ENCODE measurements at regions not wholly inside any gene's neighbourhood (a gene's known extent, or its start where the extent isn't known, plus 50 kb on each side); places are given as distances from the start of the nearest gene placed in this dataset.

DNA sequence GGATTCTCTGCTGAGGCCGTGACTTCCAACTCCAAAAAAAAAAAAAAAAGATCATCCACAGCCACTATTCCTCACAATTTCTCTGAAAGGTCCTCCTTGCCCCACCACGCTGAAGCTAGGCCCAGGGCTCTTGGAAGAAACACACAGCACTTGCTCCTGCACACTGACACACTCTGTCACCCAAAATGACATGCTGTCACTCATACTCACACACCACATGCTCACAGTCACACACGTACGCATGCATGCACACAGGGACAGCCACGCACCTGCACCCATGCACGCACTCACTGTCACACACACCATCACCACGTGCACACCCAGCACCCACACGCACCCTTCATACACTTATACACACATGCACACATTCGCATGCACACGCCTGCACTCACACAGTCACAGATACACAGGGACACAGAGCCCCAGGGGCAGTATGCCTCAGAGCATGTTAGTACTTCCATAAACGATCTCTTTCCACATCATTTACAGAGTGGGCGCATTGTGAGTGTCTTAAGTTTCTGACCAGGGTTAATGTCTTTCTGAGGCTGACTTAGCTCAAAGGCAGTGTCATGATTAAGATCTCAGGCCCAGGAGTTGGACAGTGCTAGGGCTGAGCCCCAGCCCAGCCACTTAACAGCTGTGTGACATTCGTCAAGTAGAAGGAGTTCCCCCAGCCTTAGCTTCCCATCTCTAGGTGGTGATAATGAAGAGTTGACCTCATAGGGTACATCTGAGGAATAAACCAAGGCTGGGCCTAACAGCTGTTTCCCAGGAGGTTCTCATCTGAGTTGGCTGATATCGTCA lies 93.4 kb downstream of the GLI2 start:
- DNase-seq (ENCODE audit: low spot score): no peak

DNA sequence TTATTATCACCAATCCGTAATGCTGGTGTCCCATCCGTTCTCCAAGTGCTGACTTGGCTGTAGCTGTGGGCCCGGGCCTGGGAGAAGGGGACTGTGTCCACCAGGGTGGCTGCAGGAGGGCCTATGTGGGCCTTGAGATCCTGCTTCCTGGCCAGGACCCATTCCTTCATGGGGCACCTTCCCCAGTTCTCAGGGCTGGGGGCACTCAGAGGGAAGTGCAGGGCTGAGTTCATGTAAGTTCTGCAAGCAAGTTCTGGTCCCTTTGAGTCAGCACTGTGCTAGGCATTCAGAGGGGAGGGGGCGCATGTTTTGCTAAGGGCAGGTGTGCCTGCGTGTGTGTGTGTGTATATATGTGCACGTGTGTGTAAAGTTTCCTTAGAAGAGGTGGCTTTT lies 94.0 kb downstream of the GLI2 start:
- DNase-seq (ENCODE audit: low spot score): no peak

DNA sequence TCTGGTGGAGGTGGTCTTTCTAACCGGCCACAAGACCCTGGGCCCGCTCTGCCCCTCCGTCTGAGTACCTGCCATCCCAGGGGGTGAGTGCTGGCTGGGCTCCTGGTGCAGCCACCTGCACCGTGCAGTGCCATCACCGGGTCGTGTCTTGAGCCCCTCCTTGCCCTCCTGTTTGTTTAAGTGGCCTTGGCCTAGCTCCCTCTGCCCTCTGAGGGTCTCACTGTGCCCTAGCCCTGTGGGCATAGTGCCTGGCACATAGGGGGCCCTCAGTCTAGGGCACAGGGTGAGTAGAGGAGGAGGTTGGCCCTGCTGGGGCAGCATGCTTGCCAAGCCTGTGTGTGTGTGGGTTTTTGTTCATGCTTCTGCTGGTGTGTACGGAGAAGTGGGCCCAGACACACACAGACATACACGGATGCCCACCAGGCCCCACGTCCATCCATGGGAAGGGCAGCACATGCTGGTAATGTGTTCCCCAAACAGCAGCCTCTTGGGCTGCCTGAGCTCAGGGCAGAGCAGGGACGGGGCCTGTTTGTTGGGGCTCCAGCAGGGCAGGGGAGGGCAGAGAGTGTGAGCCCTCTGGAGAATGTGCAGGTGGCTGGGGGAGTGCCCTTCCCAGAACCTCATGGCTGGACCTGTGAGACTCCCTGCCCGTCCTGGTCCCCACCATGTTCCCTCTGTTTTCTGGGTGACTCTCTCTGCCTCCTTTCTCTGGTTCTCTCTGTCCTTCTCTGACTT lies 94.6 kb downstream of the GLI2 start:
- no peak for DNase-seq (ENCODE audit: low spot score)

DNA sequence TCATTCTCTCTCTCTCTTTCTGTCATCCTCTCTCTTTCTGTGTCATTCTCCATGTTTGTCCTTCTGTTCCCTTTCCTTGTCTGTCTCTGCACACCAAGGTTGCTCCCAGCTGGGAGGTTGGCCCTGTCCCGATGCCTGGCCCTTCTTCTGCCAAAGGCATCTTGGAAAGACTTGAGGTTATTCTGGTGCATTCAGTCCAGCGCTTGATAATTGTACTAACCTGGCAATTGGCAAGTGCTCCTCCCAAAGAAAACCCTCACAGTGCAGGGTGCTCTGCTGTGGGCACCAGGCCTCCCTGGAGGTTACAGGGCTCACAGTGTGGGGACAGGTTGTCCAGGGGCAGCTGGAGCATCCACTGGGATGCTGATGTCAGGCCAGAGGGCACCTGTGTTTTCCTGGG lies 95.4 kb downstream of the GLI2 start:
- no peak for DNase-seq (ENCODE audit: low spot score)

DNA sequence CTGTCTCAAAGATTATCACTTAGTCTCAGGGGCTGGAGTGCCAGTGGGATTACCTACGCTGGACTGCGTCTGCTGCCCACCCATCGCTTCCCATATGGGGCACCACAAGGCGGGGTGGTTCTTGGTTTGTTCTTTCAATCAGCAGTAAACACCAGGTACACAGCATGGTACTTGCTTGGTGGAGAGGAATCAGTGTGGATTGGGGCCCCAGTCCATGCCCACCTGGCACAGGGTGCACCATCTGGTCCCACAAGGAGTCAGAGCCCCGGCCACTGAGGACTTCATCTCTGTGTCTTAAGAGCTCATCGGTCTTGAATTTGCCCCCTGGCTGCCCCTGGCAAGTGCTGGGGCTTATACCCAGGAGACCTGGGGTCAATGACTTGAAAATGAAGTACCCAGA lies 96.2 kb downstream of the GLI2 start:
- no peak for DNase-seq (ENCODE audit: low spot score)

DNA sequence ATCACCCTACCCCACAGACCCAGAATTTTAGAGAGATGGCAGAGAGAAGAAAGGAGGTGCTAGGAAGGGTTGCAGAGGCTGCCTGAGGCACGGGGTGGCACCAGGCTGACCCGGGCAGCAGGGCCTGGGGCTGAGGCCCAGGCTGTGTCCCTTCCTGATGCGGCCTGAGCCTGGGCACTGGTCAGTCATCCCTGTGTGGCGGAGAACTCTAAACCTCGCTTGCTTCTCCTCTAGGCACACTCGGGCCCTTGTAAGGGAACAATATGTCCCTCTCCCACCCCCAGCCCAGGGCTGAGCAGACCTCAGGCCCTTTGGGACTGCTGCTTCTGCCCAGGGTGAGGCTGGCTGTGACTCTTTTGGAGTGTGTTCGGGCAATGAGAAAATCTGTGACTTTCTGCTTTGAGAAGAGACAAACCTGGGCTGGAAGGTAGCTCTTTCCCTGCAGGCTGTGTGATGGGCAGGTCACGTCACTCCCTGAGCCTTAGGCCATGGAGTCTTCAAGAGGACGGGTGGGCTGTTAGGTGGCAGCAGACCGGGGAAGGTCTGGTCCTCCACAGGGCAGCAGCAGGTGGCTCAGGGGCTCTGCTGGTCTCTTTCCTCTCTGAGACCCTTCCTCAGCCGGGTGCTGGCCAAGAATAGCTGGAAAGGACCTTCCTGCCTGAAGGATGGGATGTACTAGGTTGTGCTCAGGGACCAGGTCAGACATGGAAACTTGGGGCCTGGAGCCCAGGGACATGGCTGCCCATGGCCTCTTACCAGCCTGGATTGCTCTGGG lies 96.8 kb downstream of the GLI2 start:
- no peak for DNase-seq (ENCODE audit: low spot score)

DNA sequence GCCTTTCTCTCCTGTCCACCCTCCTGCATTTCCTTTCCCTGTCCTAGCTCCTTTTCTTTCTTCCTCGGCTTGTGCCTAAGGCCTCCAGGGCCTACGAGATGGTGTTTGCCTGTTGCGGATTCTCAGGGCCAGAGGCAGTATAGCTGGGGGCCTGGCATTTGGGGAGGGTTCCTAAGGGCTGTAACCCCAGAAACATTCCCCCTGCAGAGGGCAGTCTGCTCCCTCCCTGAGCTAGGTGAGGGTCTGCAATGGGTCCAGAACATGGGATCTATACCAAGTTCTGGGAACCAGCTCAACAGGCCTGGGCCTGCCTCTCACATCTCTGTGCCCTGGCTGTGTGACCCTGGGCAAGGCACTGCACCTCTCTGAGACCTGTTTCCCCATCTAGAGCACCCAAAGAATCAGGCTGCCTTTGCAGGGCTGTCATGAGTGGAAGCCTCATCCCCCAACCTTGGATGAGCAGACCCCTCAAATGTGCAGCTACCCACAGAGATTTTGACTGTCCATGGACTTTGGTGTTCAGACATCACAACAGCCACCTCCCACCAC lies 97.5 kb downstream of the GLI2 start:
- DNase-seq (ENCODE audit: low spot score): no peak

DNA sequence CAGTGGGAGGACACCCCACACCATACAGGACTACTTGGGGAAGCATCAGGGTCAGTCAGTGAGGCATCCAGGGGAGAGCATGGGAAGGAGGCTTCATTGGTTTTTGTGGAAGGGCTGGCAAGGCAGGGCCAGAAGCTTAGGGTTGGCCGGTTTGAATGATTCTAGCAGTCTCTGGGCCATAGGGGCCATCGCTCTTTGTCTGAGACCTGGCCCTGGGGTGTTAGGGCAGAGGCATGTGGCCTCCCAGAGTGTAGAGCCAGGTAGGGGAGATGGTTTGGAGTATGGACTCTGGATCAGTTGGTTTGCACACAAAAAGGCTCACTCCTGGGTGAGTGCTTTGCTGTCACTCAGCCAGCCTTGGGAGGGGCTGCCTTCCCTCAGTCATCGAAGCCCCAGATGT lies 98.5 kb downstream of the GLI2 start:
- DNase-seq (ENCODE audit: low spot score): no peak

DNA sequence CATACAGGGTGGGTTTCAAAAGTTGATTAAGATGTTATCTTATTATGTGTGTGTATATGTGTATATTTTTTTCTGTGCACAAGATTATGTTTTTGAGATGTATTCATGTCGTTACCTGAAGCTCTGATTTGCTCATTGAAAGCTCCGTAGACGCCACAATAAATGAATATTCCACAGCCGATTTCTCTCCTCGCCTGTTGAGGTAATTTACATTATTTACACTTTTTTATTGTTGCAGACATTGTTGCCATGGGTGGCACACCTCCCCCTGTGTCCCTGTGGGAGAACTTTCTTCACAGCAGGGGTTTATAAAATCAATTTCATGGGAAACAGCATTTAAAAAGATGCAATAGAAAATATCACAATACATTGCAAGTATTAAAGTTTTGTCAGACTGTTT lies 100.6 kb downstream of the GLI2 start:
- DNase-seq (ENCODE audit: low spot score): no peak

DNA sequence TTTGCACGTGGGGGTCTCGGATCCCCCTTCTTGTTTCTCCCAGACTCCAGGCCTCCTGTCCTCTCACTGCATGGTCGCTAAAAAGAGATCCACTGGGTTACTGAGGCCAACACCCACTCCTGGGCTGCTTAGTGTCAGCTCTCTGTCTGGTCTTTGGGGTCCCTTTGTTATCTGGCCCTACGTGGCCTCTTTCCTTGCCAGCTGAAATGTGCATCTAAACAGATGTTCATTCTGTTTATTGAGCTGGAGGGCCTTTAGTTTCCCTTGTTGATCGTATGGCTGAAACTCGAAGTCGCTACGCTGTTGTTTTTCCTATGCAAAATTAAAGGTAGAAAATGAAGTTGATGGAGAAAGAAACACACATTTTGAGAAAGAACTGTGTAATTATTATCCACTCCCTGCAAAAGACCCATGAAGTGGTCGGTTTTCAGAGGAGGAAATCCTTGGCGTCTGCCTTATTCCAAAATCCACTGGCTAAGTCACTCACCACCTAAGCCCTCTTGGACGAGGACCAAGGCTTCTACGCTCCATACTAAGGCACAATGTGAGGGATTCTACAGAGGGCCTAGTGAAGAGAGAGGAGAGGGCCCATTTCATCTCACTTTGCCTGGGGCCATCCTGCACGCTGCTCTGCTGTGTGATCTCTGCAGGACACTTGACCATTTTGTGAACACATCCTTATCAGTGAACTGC lies 105.3 kb downstream of the GLI2 start:
- no peak for DNase-seq (ENCODE audit: low spot score)

DNA sequence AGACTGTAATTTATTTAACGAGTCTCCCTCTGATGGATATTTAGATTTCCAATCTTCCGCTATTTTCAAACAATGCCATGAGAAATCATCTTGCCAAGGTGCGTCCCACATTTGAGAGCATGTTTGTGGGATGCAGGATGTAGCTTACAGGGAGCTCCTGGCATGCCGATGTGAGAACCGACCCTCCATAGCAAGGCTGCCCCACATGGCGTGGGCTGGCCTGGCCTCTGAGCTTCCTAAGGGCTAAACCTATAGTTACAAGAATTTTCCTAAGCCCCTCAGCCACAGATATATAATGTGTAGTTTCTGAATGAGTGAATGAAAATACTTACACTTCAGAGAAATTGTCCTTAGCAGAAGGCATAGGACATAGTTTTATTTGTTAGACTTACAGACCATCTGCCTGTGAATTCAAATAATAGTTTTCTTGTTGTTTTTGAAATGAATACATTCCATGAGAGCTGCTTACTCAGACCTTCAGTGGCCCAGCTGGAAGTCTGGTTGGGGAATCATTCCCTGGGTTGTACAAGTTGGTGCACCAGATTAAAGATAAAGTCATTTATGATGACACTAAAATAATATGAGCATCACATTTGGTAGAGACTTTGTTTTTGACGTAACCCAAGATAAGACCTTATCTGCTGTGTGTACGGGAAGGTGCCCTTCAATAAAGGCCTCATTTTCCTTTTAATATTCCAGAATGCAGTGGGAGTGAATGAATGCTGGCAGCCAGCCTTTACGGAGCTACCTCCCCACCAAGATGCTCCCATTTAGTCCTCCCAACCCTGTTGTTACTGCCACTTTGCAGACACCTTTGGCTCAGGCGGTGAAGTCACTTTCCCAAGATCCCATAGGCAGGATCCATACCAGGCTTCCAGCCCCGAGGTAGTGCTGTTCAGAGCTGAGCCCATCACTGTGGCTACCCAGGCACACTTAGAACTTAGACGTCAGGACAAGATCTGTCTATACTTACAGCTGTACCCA lies 107.1 kb downstream of the GLI2 start:
- DNase-seq (ENCODE audit: low spot score): no peak

DNA sequence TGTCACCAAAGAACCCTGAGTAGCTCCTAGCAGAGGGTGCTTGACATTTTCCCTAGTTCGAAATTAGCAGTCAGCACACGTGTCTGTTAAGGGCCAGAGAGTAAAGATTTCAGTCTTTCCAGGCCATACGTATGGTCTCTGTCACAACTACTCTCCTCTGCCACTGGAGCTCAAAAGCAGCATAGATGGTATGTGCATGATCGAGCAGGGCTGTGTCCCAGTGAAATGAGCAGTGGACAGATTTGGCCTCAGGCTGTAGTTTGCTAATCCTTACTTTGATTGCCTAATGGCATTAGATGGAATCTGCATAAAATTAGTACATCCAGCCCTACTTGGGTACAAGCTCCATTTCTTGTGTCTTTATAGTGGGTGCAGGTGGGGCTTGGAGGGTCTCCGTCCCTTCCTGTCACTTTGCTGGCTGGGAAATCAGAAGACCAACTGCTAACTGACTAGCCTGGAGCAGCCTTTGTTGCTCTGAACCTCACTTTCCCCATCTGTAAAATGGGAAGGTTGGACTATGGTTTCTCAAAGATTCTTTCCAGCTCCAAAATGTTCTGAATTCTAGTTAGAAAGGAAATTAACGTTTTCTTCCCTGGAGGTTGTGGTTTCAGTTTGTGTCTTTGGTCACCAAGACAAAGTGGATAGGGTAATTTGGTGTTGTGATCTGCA lies 108.5 kb downstream of the GLI2 start:
- DNase-seq (ENCODE audit: low spot score): no peak

DNA sequence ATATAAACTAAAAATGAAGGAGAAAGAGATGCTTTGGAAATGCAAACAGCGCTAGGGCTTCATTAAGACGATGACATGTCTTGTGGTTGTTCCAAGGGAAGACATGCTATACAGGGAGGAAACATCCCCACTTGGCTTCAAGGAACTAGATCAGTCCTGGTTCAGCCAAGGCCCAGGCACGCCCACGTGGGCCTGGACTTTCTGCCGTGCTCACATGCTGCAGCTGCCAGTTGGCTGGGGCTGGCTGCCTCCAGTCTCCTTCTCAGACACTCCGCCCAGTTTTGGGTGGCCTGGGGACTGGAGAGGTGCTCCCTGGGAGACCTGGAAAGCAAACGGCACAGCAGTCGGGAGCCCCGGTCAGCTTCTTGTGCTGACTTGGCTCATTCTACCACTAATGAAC lies 109.6 kb downstream of the GLI2 start:
- DNase-seq (ENCODE audit: low spot score): peak; percentile 77

DNA sequence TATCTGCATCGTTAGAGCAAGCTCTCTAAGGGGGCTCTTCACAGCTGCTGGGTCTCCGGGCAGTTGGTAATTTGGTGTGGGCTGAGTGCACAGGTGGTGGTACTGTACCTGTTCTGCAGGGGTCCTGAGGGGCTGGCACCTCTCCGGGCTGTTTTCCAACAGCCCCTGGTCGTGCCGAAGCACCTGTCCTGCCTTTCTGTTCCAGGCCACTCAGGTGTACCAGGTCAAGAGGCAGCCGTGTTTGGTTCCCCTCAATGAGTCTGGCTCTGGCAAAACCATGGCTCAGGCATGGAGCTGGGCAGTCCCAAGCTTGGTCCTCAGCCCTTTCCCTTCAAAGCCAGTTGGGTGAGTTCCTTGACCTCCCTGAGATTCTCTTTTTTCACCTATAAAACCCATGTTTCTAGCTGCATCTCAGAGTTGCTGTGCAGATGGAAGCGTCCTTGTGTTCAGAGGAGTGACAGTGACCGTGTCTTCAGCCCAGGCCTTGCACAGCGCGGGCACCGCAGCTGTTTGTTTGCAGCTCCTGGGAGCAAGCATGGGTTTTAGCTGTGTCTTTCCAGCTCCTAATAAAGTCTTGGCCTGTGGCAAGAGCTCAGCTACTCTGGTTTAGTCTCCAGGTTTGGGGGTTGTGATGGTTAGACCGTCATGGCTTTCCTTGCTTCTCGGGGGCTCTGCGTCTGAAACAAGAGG lies 110.9 kb downstream of the GLI2 start:
- no peak for DNase-seq (ENCODE audit: low spot score)

DNA sequence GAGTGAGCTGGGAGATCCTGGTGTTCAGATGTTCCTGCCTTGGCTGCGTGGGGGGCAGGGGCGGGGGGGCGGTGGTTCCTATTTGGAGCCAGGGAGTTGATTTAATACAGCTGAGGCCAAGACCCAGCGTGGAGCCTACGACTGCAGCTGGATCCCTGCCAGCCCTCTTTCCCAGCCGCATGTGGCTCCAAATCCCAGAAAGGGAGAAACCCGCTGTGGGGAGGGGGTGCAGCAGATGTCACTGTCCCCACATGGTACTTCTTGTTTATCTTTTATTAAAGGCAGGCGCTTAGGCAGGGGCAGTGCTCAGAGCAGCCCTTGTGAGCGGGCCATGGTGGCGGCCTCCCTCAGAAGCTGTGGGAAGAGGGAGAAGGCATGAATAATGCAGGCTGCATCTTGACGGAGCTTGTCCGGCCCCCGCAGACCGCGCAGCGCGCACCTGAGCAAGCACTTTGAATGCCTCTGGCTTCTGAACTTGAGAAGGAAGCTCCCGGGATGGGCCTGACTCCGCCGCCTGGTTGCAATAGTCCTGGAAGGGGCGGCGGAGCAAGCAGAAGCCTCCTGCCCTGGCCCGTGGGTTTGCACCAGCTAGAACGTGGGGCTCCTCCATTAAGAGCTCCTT lies 112.1 kb downstream of the GLI2 start:
- DNase-seq (ENCODE audit: low spot score): no peak

DNA sequence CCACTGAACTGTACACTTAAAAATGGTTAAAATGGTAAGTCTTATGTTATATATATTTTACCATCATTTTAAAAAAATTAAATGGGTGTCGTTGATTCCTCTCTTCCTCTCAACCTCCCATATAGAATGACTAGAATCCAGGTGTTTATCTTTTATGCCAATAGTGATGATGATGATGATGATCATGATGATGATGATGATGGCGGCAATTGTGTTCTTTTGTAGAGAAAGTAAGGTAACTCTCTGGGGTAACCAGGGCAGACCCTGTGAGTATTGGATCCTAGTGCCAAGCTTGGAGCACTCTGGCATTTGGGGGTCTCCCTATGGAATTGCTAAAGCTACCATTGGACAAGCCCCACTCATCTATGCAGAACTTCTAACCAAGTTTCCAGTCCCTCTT lies 113.6 kb downstream of the GLI2 start:
- no peak for DNase-seq (ENCODE audit: low spot score)

DNA sequence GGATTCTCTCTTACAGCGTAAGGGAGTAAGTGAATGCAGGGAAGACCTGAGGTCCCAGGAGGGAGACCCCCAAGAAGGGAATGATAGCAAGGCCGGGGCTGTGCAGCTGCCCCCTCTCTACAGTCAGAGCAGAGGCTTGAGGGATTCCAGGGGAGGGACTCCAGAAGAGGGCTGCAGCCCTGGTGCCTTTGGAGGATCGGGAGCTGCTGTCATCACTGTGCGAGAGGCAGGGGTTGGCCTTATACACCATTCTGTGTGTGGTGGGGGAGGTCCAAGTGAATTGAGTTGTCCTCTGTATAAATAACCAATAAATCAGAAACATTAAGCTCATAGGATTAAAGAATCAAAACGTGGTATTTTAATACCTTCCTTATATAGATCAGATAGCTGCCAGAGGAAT lies 114.9 kb downstream of the GLI2 start:
- no peak for DNase-seq (ENCODE audit: low spot score)

DNA sequence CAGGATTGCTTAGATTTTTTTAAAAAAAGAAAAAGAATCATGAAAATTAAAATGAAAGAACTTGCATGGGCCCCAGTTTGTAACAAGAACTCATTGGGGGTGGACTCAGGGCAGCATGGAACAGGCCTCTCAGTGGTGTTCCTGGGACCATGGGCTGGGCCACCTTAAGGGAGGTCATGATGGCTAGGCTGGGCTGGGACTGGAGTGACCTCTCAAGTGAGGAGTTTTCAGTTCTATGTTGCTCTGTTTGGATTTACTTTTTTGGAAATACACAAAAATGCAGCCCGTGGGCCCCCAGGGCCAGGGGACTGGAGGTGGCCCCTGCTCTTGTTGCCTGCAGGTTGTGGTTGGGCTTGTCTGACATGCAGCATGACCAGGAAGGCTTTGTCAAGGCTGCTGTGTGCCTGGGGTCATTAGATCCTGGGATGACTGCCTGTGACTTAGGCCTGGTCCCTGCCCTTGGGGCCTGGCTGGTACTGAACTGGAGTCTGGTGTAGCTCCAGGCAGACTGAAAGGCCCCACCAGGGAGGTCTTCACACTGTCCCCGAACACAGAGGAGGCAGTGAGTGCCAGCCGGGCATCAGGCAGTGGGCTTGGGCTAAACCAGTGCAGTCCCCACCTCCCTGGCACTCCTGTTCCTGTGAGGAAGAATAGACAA lies 115.6 kb downstream of the GLI2 start:
- DNase-seq (ENCODE audit: low spot score): no peak

Data from GM03348 (cell line).